Activated B cell treated with CpG ODN at 0.5 μM for 24 hours (primary cell): ENCODE measurements at regions not wholly inside any gene's neighbourhood (a gene's known extent, or its start where the extent isn't known, plus 50 kb on each side); places are given as distances from the start of the nearest gene placed in this dataset.

Experiments
- ATAC-seq: fragments of 200-7000 bp; cut with Tn5 transposase; one replicate; pipeline ENCODE4 v1.10.0; 2021; ENCODE audit warnings: low read depth, mild to moderate bottlenecking, moderate library complexity
- CTCF ChIA-PET: fragments of 350-600 bp; sonication (Branson Sonifier 250); formaldehyde crosslinking; loops from one replicate; lab custom pipeline; 2021; ENCODE audit warnings: antibody characterized with exemption; lab: Charles Lee
- POLR2A ChIA-PET: fragments of 350-600 bp; sonication (Branson Sonifier 250); formaldehyde crosslinking; loops from one replicate; lab custom pipeline; 2021; ENCODE audit warnings: antibody characterized with exemption; lab: Charles Lee
- DNase-seq: peaks from one replicate; pipeline ENCODE4 v3.0.0; 2022
- H3K27ac Mint-ChIP-seq: one replicate; pipeline ENCODE4 v1.8.0; 2020; ENCODE audit warnings: mixed read lengths
- H3K27me3 Mint-ChIP-seq: one replicate; pipeline ENCODE4 v1.8.0; 2021; ENCODE audit warnings: mixed read lengths
- H3K36me3 Mint-ChIP-seq: one replicate; pipeline ENCODE4 v1.8.0; 2021; ENCODE audit warnings: low read depth, mixed read lengths
- H3K4me1 Mint-ChIP-seq: one replicate; pipeline ENCODE4 v1.8.0; 2021; ENCODE audit warnings: mixed read lengths
- H3K4me3 Mint-ChIP-seq: one replicate; pipeline ENCODE4 v1.8.0; 2020; ENCODE audit warnings: mild to moderate bottlenecking, mixed read lengths
- H3K9me3 Mint-ChIP-seq: one replicate; pipeline ENCODE4 v1.8.0; 2020; ENCODE audit warnings: mixed read lengths
- CTCF ChIP-seq: fragments of 200-600 bp; IDR thresholded peaks from one replicate; pipeline ENCODE4 v1.8.0; 2022; ENCODE audit warnings: antibody characterized with exemption, mild to moderate bottlenecking
- intact Hi-C: fragments of 100-400 bp; cut with micrococcal nuclease; formaldehyde crosslinking; loops from one replicate; pipeline ENCODE4 v1.15.1; 2024

DNA sequence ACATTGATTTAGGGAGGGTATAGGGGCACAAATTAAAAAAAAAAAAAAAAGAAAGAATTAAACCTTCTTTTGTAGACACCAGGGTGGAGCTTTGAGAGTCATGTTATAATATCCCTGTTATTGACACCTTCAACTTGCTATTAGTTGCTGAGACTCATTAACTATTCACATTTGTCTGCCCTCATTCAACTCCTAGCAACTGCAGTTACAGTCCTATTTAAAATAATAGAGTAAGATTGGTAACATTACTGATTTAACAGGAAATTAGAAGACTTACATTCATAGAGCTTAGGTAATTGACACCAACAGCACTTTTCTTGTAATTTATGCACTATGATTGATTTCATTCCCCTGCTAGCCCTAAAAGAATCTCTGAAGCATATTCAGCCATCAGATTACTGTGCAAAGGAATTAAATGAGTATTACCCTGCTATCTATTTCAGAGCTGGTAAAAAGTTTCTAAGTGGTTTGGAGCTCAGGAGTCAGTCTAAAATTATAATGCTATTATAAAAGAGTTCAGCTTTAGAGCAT, 148.8 kb upstream of the TBL1XR1 start:
- Mint-ChIP-seq H3K4me1 (peaks cover 74% of the 10 kb centered on the region), H3K9me3 (peaks cover 4% of the 10 kb centered on the region), H3K27ac (peak overlapping the region; percentile 89), H3K27me3 (no peaks in the 10 kb centered on the region), H3K4me3 (peak overlapping the region; percentile 61), H3K36me3 (no peaks in the 10 kb centered on the region)
- ChIA-PET CTCF (interaction anchor here (1.0 to 1.2 kb wide), 2 partner anchors 24 to 102 kb away, joined by 3 read pairs; no protein-coding TSS in a partner anchor), POLR2A (interaction anchor here (0.6 to 2.1 kb wide), 12 partner anchors 8 to 1904 kb away, joined by 3 to 17 read pairs (median 3); no protein-coding TSS in a partner anchor)
- no peak for DNase-seq
- no peak for TF ChIP-seq CTCF
- intact Hi-C loops, result loop anchor here (1.0 kb wide), 1 partner anchor 8 kb away; no protein-coding TSS in a partner anchor
- ATAC-seq, result peak; percentile 11

DNA sequence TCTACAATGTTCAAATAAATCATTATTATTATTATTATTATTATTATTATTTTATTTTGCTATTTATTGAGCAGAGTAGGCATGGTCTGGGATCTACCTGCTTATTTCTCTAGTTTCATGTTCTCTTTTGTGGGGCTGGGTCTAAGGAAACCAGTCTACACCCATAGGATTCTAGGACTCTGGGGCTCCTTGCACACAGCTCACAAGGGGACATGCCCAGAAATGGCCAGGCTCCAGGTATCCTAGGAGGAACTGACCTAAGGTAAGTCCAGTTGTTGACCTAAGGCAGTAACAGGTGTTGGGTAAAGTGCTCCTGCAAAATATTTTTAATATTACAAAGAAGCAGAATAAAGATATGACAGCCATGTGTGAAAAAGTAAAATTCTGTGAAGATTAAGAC, 149.6 kb upstream of the TBL1XR1 start:
- CTCF ChIA-PET, result interaction anchor here (1.0 to 1.2 kb wide), 2 partner anchors 25 to 103 kb away, joined by 3 read pairs; no protein-coding TSS in a partner anchor
- Mint-ChIP-seq H3K4me1 (peaks cover 83% of the 10 kb centered on the region), H3K27me3 (no peaks in the 10 kb centered on the region)

DNA sequence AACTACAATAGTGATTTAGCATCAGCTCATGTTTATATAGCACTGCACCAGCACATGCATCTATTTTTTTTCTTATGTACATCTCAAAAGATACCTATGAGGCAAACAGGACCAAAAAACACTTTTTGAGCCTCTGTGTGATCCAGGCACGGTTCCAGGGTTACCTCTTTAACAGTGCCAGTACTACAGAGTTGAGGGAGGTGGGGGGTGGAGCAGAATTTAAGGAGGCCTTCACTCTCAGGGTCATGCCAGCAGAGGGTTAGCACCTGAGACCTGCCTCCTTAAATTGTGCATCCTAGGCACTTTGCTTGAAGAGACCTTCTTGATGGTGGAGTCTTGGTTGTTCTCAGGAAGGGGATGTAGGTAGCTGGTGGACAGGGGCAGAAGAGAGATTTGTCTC, 150.3 kb upstream of the TBL1XR1 start:
- Mint-ChIP-seq H3K36me3 (no peaks in the 10 kb centered on the region), H3K27ac (peak overlapping the region; percentile 37), H3K4me1 (peaks cover 90% of the 10 kb centered on the region), H3K9me3 (peaks cover 4% of the 10 kb centered on the region), H3K4me3 (no peak overlapping the region), H3K27me3 (no peaks in the 10 kb centered on the region)
- TF ChIP-seq CTCF, result no peak
- ChIA-PET CTCF (interaction anchor here (1.6 kb wide), 1 partner anchor 9 kb away, joined by 5 read pairs; no protein-coding TSS in a partner anchor), POLR2A (interaction anchor here (1.3 to 5.5 kb wide), 3 partner anchors 9 to 13 kb away, joined by 4 to 49 read pairs (median 17); no protein-coding TSS in a partner anchor)
- intact Hi-C loops, result no loop called here
- ATAC-seq, result no peak
- DNase-seq, result no peak

More for the DNA sequence above, 149.6 kb upstream of the TBL1XR1 start:
- Mint-ChIP-seq H3K9me3 (peaks cover 4% of the 10 kb centered on the region), H3K36me3 (no peaks in the 10 kb centered on the region), H3K27ac (peak overlapping the region; percentile 37), H3K4me3 (no peak overlapping the region)
- POLR2A ChIA-PET, result interaction anchor here (0.6 to 2.1 kb wide), 8 partner anchors 9 to 160 kb away, joined by 3 to 17 read pairs (median 4); no protein-coding TSS in a partner anchor
- intact Hi-C loops, result loop anchor here (1.0 kb wide), 1 partner anchor 9 kb away; no protein-coding TSS in a partner anchor
- no peak for DNase-seq
- no peak for TF ChIP-seq CTCF
- no peak for ATAC-seq

DNA sequence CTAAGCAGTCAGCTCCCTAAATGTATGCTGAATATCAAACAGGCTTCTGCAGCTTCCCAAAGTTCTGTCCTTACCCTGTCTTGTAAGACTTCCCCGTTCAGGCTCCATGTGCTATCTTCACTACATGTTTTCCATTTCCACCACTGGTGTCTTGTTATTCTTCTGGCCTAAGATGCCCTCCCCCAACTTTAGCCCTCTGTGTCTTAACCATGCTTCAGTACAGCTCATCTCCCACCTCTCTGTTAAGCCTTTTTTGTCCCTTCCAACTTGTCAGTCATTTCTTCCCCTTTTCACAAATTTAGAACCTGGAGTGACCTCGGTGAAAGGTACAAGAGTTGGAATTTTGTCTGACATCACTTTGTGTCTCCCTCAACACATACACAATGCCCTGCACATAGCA, 151.7 kb upstream of the TBL1XR1 start:
- Mint-ChIP-seq H3K9me3 (peaks cover 4% of the 10 kb centered on the region), H3K4me3 (no peak overlapping the region), H3K27me3 (no peaks in the 10 kb centered on the region), H3K36me3 (no peaks in the 10 kb centered on the region), H3K27ac (peak overlapping the region; percentile 54), H3K4me1 (peaks cover 89% of the 10 kb centered on the region)
- no peak for TF ChIP-seq CTCF
- intact Hi-C loops, result no loop called here
- ChIA-PET CTCF (interaction anchor here (1.6 kb wide), 1 partner anchor 11 kb away, joined by 5 read pairs; no protein-coding TSS in a partner anchor), POLR2A (interaction anchor here (0.8 to 6.4 kb wide), 6 partner anchors 8 to 153 kb away, joined by 3 to 53 read pairs (median 4); no protein-coding TSS in a partner anchor)
- DNase-seq (no peak), ATAC-seq (no peak)

- POLR2A ChIA-PET, result interaction anchor here (0.5 to 6.4 kb wide), 6 partner anchors 9 to 152 kb away, joined by 3 to 58 read pairs (median 30); partner anchors contain the start of gene TBL1XR1
- Mint-ChIP-seq H3K27me3 (no peaks in the 10 kb centered on the region), H3K4me3 (no peak overlapping the region), H3K27ac (peak overlapping the region; percentile 61), H3K4me1 (peaks cover 91% of the 10 kb centered on the region), H3K9me3 (peaks cover 4% of the 10 kb centered on the region), H3K36me3 (no peaks in the 10 kb centered on the region)
- no peak for ATAC-seq
- CTCF ChIA-PET, result interaction anchor here (1.0 kb wide), 1 partner anchor 298 kb away, joined by 3 read pairs; no protein-coding TSS in a partner anchor
- no peak for TF ChIP-seq CTCF
- intact Hi-C loops, result no loop called here
- no peak for DNase-seq
Measured at GRCh38 chr3:177349384-177349783, 152.1 kb upstream of the TBL1XR1 start.
